ENCODE measurements at regions not wholly inside any gene's neighbourhood (a gene's known extent, or its start where the extent isn't known, plus 50 kb on each side); places are given as distances from the start of the nearest gene placed in this dataset.

DNA sequence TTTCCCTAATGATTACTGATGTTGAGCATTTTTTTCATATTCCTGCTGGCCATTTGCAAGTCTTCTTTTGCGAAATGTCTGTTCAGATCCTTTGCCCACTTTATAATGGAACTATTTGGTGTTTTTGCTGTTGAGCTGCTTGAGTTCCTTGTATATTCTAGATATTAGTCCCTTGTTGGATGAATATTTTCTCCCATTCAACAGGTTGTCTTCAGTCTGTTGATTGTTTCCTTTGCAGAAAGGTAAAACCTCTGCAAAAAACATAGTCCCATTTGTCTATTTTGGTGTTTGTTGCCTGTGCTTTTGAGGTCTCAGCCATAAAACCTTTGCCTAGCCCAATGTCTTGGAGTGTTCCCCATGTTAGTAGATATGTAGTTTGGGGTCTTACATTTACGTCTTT is 78.0 kb upstream of the GUCA2B start:
- Histone ChIP-seq H3K9ac (ENCODE audit: extremely low read depth, insufficient read length, low read length) (no peak overlapping the region), H3K56ac (ENCODE audit: insufficient read length, low read depth, low read length) (no peak overlapping the region), H2BK120ac (ENCODE audit: low read depth, low read length, poor library complexity, severe bottlenecking) (no peak overlapping the region), H3K9me3 (ENCODE audit: control insufficient read depth, low read depth, low read length) (no peaks in the 10 kb centered on the region), H3K4me1 (ENCODE audit: insufficient read depth, low read length) (no peaks in the 10 kb centered on the region), H2BK5ac (ENCODE audit: insufficient read length, low read length) (no peak overlapping the region), H3K79me2 (ENCODE audit: insufficient read depth, low read length) (no peaks in the 10 kb centered on the region), H3T11ph (ENCODE audit: low read length) (no peak overlapping the region), H2AFZ (ENCODE audit: low read length) (no peak overlapping the region), H3K27me3 (ENCODE audit: insufficient read depth, low read length) (no peaks in the 10 kb centered on the region), H3K23me2 (ENCODE audit: insufficient read length, low read depth, low read length, poor library complexity, severe bottlenecking) (no peaks in the 10 kb centered on the region), H4K20me1 (ENCODE audit: control insufficient read depth, insufficient read depth, insufficient read length) (no peaks in the 10 kb centered on the region), H2BK20ac (ENCODE audit: low read depth, low read length, poor library complexity, severe bottlenecking) (no peak overlapping the region), H2AK5ac (ENCODE audit: insufficient read length, low read length) (no peak overlapping the region), H3K18ac (ENCODE audit: insufficient read length, low read depth, low read length) (no peak overlapping the region), H4K5ac (ENCODE audit: insufficient read length, low read depth, low read length) (no peak overlapping the region), H3K23ac (ENCODE audit: insufficient read length, low read depth, low read length) (no peak overlapping the region), H3K27ac (ENCODE audit: insufficient read length, low read depth, low read length) (no peak overlapping the region), H3K4ac (ENCODE audit: low read depth, low read length) (no peak overlapping the region), H4K91ac (ENCODE audit: insufficient read length, low read depth, low read length) (no peak overlapping the region), H2BK15ac (ENCODE audit: low read depth, low read length) (no peak overlapping the region), H3K4me2 (ENCODE audit: insufficient read depth, insufficient read length, low read length) (no peak overlapping the region), H3K14ac (ENCODE audit: insufficient read depth, low read length) (no peak overlapping the region), H4K8ac (replicated peaks; ENCODE audit: insufficient read length, low read depth, low read length) (no peak overlapping the region), H2BK12ac (ENCODE audit: insufficient read length, low read depth, low read length) (no peak overlapping the region), H3K79me1 (ENCODE audit: insufficient read depth, low read depth, low read length, poor library complexity, severe bottlenecking) (no peaks in the 10 kb centered on the region)
- Mint-ChIP-seq H3K36me3 (ENCODE audit: insufficient read depth in 1 of 3, low read depth in 3 of 3) (no peaks in the 10 kb centered on the region), H3K9me3 (no peaks in the 10 kb centered on the region; a peak in 1 of 5 replicates), H3K4me3 (no peak overlapping the region), H3K4me1 (no peaks in the 10 kb centered on the region), H3K27me3 (ENCODE audit: low read depth) (peaks cover 35% of the 10 kb centered on the region), H3K27ac (no peak overlapping the region)
- TF ChIP-seq, protein P1, sequence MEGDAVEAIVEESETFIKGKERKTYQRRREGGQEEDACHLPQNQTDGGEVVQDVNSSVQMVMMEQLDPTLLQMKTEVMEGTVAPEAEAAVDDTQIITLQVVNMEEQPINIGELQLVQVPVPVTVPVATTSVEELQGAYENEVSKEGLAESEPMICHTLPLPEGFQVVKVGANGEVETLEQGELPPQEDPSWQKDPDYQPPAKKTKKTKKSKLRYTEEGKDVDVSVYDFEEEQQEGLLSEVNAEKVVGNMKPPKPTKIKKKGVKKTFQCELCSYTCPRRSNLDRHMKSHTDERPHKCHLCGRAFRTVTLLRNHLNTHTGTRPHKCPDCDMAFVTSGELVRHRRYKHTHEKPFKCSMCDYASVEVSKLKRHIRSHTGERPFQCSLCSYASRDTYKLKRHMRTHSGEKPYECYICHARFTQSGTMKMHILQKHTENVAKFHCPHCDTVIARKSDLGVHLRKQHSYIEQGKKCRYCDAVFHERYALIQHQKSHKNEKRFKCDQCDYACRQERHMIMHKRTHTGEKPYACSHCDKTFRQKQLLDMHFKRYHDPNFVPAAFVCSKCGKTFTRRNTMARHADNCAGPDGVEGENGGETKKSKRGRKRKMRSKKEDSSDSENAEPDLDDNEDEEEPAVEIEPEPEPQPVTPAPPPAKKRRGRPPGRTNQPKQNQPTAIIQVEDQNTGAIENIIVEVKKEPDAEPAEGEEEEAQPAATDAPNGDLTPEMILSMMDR (conservative IDR thresholded peaks at IDR 0.05), result no peak
- no peak for DNase-seq
- WGBS (ENCODE audit: extremely low coverage, insufficient read length, low lambda C conversion rate), result no CpG with 5 or more reads among the region's 2 CpGs

All from H9 (cell line).